SW480 (cell line): ENCODE measurements at regions not wholly inside any gene's neighbourhood (a gene's known extent, or its start where the extent isn't known, plus 50 kb on each side); places are given as distances from the start of the nearest gene placed in this dataset.
A peak's percentile ranks its signal among the peaks of the same experiment; 100 is the strongest.

ENCODE experiments used
- DNase-seq: peaks from one replicate; pipeline ENCODE4 v3.0.0-alpha.2; 2016; ENCODE audit warnings: low spot score

- DNase-seq: no peak
Measured at GRCh38 chrX:8869812-8870211, 68.6 kb upstream of the FAM9A start.

- peak; percentile 29 for DNase-seq
Measured at GRCh38 chrX:8868906-8869305, 67.7 kb upstream of the FAM9A start.

- DNase-seq: no peak
Measured at GRCh38 chrX:8868070-8868773, 67.0 kb upstream of the FAM9A start.

GRCh38 chrX:8867406-8867805 lies 66.2 kb upstream of the FAM9A start:
- no peak for DNase-seq

- no peak for DNase-seq
Measured at GRCh38 chrX:8864161-8864560, 63.0 kb upstream of the FAM9A start.

GRCh38 chrX:8861908-8862307 lies 60.7 kb upstream of the FAM9A start:
- DNase-seq: no peak

GRCh38 chrX:8851231-8851886 lies 50.2 kb upstream of the FAM9A start:
- DNase-seq: no peak
